ENCODE measurements at regions not wholly inside any gene's neighbourhood (a gene's known extent, or its start where the extent isn't known, plus 50 kb on each side); places are given as distances from the start of the nearest gene placed in this dataset.
"Not testable (repeated sequence)": the region's sequence is repeated elsewhere in the genome, so short reads cannot be mapped to it uniquely, and the experiment has no call there.

DNA sequence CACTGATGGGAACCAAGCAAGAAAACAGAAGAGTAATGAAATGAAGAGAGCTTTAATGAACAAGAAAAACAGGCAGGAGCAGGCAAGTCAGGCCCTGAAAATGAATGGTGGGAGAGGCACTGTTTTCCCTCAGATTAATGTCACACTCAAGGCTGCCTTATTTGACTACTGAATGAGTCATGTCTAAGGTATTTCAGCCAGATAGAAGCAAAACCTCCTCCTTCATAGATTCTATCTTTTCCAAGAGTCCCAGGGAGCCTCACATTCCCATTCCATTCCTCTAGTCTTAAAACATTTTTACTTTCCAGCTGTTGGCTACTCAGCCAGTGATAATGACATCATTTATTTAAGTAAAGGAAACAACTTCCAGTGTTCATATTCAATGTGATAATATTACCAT, 228.4 kb upstream of the NRIP1 start:
- H3K9me3 ChIP-seq (ENCODE audit: control insufficient read depth in 2 of 3, insufficient read depth in 1 of 3, low read length in 3 of 3) = no peaks in the 10 kb centered on the region
- H3K27ac ChIP-seq (ENCODE audit: low read depth in 2 of 2, low read length in 2 of 2) = no peak overlapping the region
- peak in 2 of 5 donors; percentile 58 to 79 for DNase-seq
- H3K36me3 ChIP-seq (ENCODE audit: control insufficient read depth in 2 of 3, insufficient read depth in 3 of 3, low read length in 3 of 3) = no peaks in the 10 kb centered on the region
- no peak for FAIRE-seq
- no peaks in the 10 kb centered on the region for H3K27me3 ChIP-seq (ENCODE audit: control insufficient read depth, insufficient read depth, low read length)
- intact Hi-C loops (cut with DNase I) = no loop called here
- no peaks in the 10 kb centered on the region for H3K4me1 ChIP-seq (ENCODE audit: control insufficient read depth in 2 of 3, insufficient read depth in 2 of 3, low read depth in 1 of 3, low read length in 3 of 3)
- no peak overlapping the region for H3K4me3 ChIP-seq (ENCODE audit: low read length in 3 of 3)
- TF ChIP-seq, protein P1, sequence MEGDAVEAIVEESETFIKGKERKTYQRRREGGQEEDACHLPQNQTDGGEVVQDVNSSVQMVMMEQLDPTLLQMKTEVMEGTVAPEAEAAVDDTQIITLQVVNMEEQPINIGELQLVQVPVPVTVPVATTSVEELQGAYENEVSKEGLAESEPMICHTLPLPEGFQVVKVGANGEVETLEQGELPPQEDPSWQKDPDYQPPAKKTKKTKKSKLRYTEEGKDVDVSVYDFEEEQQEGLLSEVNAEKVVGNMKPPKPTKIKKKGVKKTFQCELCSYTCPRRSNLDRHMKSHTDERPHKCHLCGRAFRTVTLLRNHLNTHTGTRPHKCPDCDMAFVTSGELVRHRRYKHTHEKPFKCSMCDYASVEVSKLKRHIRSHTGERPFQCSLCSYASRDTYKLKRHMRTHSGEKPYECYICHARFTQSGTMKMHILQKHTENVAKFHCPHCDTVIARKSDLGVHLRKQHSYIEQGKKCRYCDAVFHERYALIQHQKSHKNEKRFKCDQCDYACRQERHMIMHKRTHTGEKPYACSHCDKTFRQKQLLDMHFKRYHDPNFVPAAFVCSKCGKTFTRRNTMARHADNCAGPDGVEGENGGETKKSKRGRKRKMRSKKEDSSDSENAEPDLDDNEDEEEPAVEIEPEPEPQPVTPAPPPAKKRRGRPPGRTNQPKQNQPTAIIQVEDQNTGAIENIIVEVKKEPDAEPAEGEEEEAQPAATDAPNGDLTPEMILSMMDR (IDR thresholded peaks at IDR 0.05; ENCODE audit: borderline replicate concordance, extremely low read depth, insufficient read depth) = no peak
- H3K9ac ChIP-seq (ENCODE audit: low read length in 3 of 3) = no peak overlapping the region

DNA sequence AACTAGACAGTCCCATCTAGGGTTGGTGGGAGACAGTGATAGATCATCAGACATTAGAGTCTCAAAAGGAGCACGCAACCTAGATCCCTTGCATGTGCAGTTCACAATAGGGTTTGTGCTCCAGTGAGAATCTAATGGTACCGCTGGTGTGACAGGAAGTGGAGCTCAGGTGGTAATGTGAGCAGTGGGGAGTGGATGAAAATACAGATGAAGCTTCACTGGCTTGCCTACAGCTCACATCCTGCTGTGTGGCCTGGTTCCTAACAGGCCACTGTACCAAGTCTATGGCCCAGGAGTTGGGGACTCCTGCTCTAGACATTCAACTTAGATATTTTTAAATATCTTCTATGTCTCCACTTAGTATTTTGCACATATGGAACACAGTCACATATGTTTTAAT, 231.1 kb upstream of the NRIP1 start:
- no peaks in the 10 kb centered on the region for H3K4me1 ChIP-seq (ENCODE audit: control insufficient read depth in 2 of 3, insufficient read depth in 2 of 3, low read depth in 1 of 3, low read length in 3 of 3)
- H3K4me3 ChIP-seq (ENCODE audit: low read length in 3 of 3) = no peak overlapping the region
- H3K36me3 ChIP-seq (ENCODE audit: control insufficient read depth in 2 of 3, insufficient read depth in 3 of 3, low read length in 3 of 3) = no peaks in the 10 kb centered on the region
- TF ChIP-seq, protein P1 (IDR thresholded peaks at IDR 0.05; ENCODE audit: borderline replicate concordance, extremely low read depth, insufficient read depth) = no peak
- no peaks in the 10 kb centered on the region for H3K27me3 ChIP-seq (ENCODE audit: control insufficient read depth, insufficient read depth, low read length)
- no peak overlapping the region for H3K27ac ChIP-seq (ENCODE audit: low read depth in 2 of 2, low read length in 2 of 2)
- intact Hi-C loops (cut with DNase I) = no loop called here
- no peak for FAIRE-seq
- DNase-seq = no peak
- no peaks in the 10 kb centered on the region for H3K9me3 ChIP-seq (ENCODE audit: control insufficient read depth in 2 of 3, insufficient read depth in 1 of 3, low read length in 3 of 3)
- H3K9ac ChIP-seq (ENCODE audit: low read length in 3 of 3) = no peak overlapping the region

GRCh38 chr21:15297824-15298223, 233.0 kb upstream of the NRIP1 start:
- FAIRE-seq (no peak), DNase-seq (no peak)
- H3K9me3 ChIP-seq (ENCODE audit: control insufficient read depth in 2 of 3, insufficient read depth in 1 of 3, low read length in 3 of 3) = no peaks in the 10 kb centered on the region
- intact Hi-C loops (cut with DNase I) = no loop called here
- H3K4me3 ChIP-seq (ENCODE audit: low read length in 3 of 3) = no peak overlapping the region
- TF ChIP-seq, protein P1 (IDR thresholded peaks at IDR 0.05; ENCODE audit: borderline replicate concordance, extremely low read depth, insufficient read depth) = no peak
- H3K9ac ChIP-seq (ENCODE audit: low read length in 3 of 3) = no peak overlapping the region
- no peak overlapping the region for H3K27ac ChIP-seq (ENCODE audit: low read depth in 2 of 2, low read length in 2 of 2)
- no peaks in the 10 kb centered on the region for H3K27me3 ChIP-seq (ENCODE audit: control insufficient read depth, insufficient read depth, low read length)
- H3K36me3 ChIP-seq (ENCODE audit: control insufficient read depth in 2 of 3, insufficient read depth in 3 of 3, low read length in 3 of 3) = no peaks in the 10 kb centered on the region
- H3K4me1 ChIP-seq (ENCODE audit: control insufficient read depth in 2 of 3, insufficient read depth in 2 of 3, low read depth in 1 of 3, low read length in 3 of 3) = no peaks in the 10 kb centered on the region

GRCh38 chr21:15298306-15298705, 233.5 kb upstream of the NRIP1 start:
- intact Hi-C loops (cut with DNase I) = no loop called here
- DNase-seq (no peak), FAIRE-seq (no peak)
- H3K9ac ChIP-seq (ENCODE audit: low read length in 3 of 3) = no peak overlapping the region
- no peak overlapping the region for H3K27ac ChIP-seq (ENCODE audit: low read depth in 2 of 2, low read length in 2 of 2)
- TF ChIP-seq, protein P1 (IDR thresholded peaks at IDR 0.05; ENCODE audit: borderline replicate concordance, extremely low read depth, insufficient read depth) = no peak
- H3K27me3 ChIP-seq (ENCODE audit: control insufficient read depth, insufficient read depth, low read length) = no peaks in the 10 kb centered on the region
- H3K9me3 ChIP-seq (ENCODE audit: control insufficient read depth in 2 of 3, insufficient read depth in 1 of 3, low read length in 3 of 3) = no peaks in the 10 kb centered on the region
- no peaks in the 10 kb centered on the region for H3K36me3 ChIP-seq (ENCODE audit: control insufficient read depth in 2 of 3, insufficient read depth in 3 of 3, low read length in 3 of 3)
- H3K4me3 ChIP-seq (ENCODE audit: low read length in 3 of 3) = no peak overlapping the region
- no peaks in the 10 kb centered on the region for H3K4me1 ChIP-seq (ENCODE audit: control insufficient read depth in 2 of 3, insufficient read depth in 2 of 3, low read depth in 1 of 3, low read length in 3 of 3)

GRCh38 chr21:15298755-15299154, 234.0 kb upstream of the NRIP1 start:
- H3K36me3 ChIP-seq (ENCODE audit: control insufficient read depth in 2 of 3, insufficient read depth in 3 of 3, low read length in 3 of 3); DNase-seq; H3K4me1 ChIP-seq (ENCODE audit: control insufficient read depth in 2 of 3, insufficient read depth in 2 of 3, low read depth in 1 of 3, low read length in 3 of 3); H3K4me3 ChIP-seq (ENCODE audit: low read length in 3 of 3); H3K9me3 ChIP-seq (ENCODE audit: control insufficient read depth in 2 of 3, insufficient read depth in 1 of 3, low read length in 3 of 3); intact Hi-C loops (cut with DNase I); H3K27me3 ChIP-seq (ENCODE audit: control insufficient read depth, insufficient read depth, low read length); H3K9ac ChIP-seq (ENCODE audit: low read length in 3 of 3); FAIRE-seq; H3K27ac ChIP-seq (ENCODE audit: low read depth in 2 of 2, low read length in 2 of 2): not testable (repeated sequence)

Measured in kidney (tissue), 13 donors.